Tibial nerve (tissue), 4 donors: ENCODE measurements at regions not wholly inside any gene's neighbourhood (a gene's known extent, or its start where the extent isn't known, plus 50 kb on each side); places are given as distances from the start of the nearest gene placed in this dataset.

Experiments used
- DNase-seq, 2 donors: peaks; one replicate each; pipeline ENCODE4 v3.0.0-alpha.2; 2019; ENCODE audit warnings: low spot score in 2 of 2
- H3K27ac ChIP-seq, 4 donors: fragments of 200-600 bp; sonication (generic) in 3 of 4; one replicate each; pipeline ENCODE4 v1.5.1; 2017 to 2019; ENCODE audit warnings: mild to moderate bottlenecking in 1 of 4
- H3K27me3 ChIP-seq, 2 donors: fragments of 200-600 bp; sonication (generic) in 1 of 2; one replicate each; pipeline versions ENCODE4 v1.5.1 to v1.6.0; 2017 to 2019
- H3K36me3 ChIP-seq, 3 donors: fragments of 200-600 bp; sonication (generic); one replicate each; pipeline ENCODE4 v1.5.1; 2018 to 2019
- H3K4me1 ChIP-seq, 4 donors: fragments of 200-600 bp; sonication (generic) in 3 of 4; one replicate each; pipeline ENCODE4 v1.5.1; 2017 to 2019
- H3K4me3 ChIP-seq, 4 donors: fragments of 200-600 bp; sonication (generic) in 3 of 4; one replicate each; pipeline ENCODE4 v1.5.1; 2017 to 2019; ENCODE audit warnings: mild to moderate bottlenecking in 1 of 4, moderate library complexity in 1 of 4
- H3K9me3 ChIP-seq, 4 donors: fragments of 200-600 bp; sonication (generic) in 3 of 4; one replicate each; pipeline ENCODE4 v1.5.1; 2017 to 2019
- EP300 ChIP-seq, 2 donors: sonication (generic); formaldehyde crosslinking; IDR thresholded peaks; one replicate each; pipeline ENCODE4 v1.6.1; 2017; ENCODE audit warnings: antibody characterized with exemption in 2 of 2, mild to moderate bottlenecking in 1 of 2
- POLR2A ChIP-seq, 2 donors: fragments of 450-650 bp; IDR thresholded peaks; one replicate each; pipeline ENCODE4 v1.6.1; 2017; ENCODE audit warnings: antibody characterized with exemption in 2 of 2, mild to moderate bottlenecking in 2 of 2, moderate library complexity in 2 of 2
- WGBS, 2 donors: methylation state at CpG; one replicate each; pipeline ENCODE4 v1.1.5; 2018; 5-methylcytosine and 5-hydroxymethylcytosine counted together
- TF ChIP-seq, protein P1 (sequence below), 5 experiments: fragments of 200-600 bp in 3 of 5; fragments of 450-650 bp in 2 of 5; sonication (generic) in 3 of 5; IDR thresholded peaks; one replicate each; pipeline ENCODE4 v1.5.1; 2016 to 2019; ENCODE audit warnings: antibody characterized with exemption in 5 of 5, mild to moderate bottlenecking in 3 of 5, moderate library complexity in 2 of 5

DNA sequence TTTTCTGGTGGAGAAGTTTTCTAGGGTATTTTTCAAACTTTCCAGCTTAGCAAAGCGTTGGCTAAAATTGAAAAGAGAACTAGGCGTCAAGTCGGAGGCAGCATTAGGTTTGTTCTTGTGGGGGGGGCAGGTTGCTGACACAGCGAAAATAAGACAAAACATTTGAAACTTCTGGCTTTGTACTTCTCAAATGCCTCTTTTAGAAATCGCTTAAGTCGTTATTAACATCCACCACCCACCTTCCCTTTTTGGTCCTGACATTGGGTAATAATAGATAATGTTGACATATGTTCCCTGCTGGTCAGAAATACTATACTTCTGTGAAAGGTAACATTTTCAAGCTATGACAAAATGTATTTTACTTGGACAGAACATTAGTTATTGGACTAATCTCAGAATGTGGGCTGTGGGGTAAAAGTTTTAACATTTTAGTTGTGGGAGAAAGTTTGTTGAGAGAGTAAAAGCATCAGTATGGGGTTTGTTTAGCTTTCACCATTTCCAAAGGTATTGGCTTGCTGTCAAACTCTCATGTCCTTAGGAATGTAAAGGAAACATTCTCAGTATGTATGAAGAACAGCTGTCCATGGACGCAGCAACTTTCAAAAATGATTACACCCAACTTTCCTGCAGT lies 88.1 kb upstream of the ZEB2 start:
- Histone ChIP-seq H3K27me3 (no peaks in the 10 kb centered on the region), H3K27ac (peak overlapping the region in 2 of 4 donors; percentile 72 to 73), H3K9me3 (no peaks in the 10 kb centered on the region), H3K36me3 (no peaks in the 10 kb centered on the region), H3K4me1 (no peaks in the 10 kb centered on the region), H3K4me3 (no peak overlapping the region)
- TF ChIP-seq EP300 (IDR thresholded peaks at IDR 0.05) = peak; percentile 59 to 69
- no peak for TF ChIP-seq POLR2A (IDR thresholded peaks at IDR 0.05)
- TF ChIP-seq, protein P1, sequence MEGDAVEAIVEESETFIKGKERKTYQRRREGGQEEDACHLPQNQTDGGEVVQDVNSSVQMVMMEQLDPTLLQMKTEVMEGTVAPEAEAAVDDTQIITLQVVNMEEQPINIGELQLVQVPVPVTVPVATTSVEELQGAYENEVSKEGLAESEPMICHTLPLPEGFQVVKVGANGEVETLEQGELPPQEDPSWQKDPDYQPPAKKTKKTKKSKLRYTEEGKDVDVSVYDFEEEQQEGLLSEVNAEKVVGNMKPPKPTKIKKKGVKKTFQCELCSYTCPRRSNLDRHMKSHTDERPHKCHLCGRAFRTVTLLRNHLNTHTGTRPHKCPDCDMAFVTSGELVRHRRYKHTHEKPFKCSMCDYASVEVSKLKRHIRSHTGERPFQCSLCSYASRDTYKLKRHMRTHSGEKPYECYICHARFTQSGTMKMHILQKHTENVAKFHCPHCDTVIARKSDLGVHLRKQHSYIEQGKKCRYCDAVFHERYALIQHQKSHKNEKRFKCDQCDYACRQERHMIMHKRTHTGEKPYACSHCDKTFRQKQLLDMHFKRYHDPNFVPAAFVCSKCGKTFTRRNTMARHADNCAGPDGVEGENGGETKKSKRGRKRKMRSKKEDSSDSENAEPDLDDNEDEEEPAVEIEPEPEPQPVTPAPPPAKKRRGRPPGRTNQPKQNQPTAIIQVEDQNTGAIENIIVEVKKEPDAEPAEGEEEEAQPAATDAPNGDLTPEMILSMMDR (IDR thresholded peaks at IDR 0.05) = no peak
- 57 to 64% methylated on average over 7 of the region's 7 CpGs for WGBS, 2 donors
- DNase-seq = peak; percentile 14 to 25

DNA sequence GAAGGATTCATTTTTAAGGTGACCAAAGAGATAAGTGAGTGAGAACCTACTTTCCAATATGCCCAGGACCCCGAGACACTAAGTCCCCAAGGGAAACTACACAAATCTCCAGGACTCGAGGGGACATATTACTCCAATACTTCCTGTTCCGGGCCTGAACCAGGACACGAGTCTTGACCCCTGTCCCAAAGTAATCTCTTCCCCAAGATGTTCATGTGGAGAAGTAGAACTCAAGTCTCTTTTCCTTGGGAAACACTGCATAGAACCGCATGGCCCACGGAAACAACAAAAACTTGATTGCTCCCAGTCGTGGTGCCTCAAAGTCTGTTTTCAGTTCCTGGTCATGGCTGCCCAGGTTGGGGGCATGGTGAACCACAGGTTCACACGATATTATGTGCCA lies 87.2 kb upstream of the ZEB2 start:
- 86 to 90% methylated on average over 8 of the region's 8 CpGs for WGBS, 2 donors
- Histone ChIP-seq H3K4me1 (no peaks in the 10 kb centered on the region), H3K27me3 (no peaks in the 10 kb centered on the region), H3K4me3 (no peak overlapping the region), H3K27ac (peak overlapping the region in 2 of 4 donors; percentile 47 to 73), H3K9me3 (no peaks in the 10 kb centered on the region), H3K36me3 (no peaks in the 10 kb centered on the region)
- TF ChIP-seq EP300 (IDR thresholded peaks at IDR 0.05) = no peak
- TF ChIP-seq, protein P1 (IDR thresholded peaks at IDR 0.05) = no peak
- no peak for DNase-seq

DNA sequence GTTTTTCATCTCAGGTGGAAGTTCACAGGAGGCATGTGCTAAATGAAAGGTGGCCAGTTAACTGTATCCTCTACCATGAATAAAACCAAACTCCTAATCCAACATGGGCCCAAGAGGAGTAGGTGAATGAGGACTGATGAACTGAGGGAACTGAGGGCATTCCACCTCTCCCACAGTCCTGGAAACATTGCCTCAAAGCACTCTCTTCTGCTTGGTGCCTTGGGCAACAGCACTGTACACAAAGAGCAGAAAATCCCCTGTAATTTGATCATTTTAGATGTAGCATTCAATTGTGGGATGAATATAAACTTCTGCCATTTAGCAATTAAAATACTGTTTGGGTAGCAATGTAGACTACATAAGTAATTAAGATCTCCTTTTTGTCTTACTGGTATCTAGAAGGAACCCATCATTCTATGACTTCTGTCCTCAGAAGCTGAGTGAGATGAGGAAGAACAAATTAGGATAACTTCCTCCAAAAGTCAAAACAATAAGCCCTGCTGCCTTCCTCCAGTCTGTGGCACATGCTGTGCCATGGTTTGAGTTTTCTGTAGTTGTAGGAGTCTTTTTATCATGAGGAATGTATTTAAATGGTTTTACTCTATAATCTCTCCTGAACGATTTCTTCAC lies 86.7 kb upstream of the ZEB2 start:
- TF ChIP-seq, protein P1 (IDR thresholded peaks at IDR 0.05) = no peak
- TF ChIP-seq EP300 (IDR thresholded peaks at IDR 0.05) (peak in 1 of 2 donors; percentile 12), POLR2A (IDR thresholded peaks at IDR 0.05) (no peak)
- Histone ChIP-seq H3K4me1 (no peaks in the 10 kb centered on the region), H3K27ac (peak overlapping the region in 2 of 4 donors; percentile 47 to 73), H3K36me3 (no peaks in the 10 kb centered on the region), H3K9me3 (no peaks in the 10 kb centered on the region), H3K4me3 (no peak overlapping the region), H3K27me3 (no peaks in the 10 kb centered on the region)
- no peak for DNase-seq
- 83 to 92% methylated on average over 1 of the region's 1 CpG for WGBS, 2 donors

DNA sequence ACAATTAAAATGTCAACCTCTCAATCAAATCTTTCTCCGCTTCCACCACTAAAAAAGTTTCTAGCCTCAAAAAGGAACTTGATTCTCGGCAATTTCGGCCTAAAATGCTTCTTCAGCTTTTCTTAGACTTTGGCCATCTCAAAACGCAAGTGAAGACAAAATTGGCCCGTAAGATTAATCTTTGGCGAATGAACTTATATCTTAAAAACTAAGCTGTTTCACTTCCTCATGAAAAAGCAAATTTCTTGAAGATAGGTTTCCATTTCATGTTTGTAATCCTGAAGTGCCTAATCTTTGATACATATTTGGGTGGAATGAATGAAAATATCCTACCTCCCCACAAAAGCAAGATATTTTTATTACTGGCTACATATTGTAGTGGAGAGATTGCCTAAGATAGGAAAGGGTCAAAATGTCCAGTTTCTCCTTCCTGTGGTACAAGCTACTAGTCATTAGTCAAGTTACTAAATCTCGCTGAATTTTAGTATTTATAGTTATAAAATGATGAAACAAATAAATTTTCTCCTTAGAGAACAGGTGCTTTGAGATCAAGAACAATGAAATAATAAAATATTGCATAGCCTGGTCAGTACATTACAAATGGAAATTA lies 85.4 kb upstream of the ZEB2 start:
- Histone ChIP-seq H3K27ac (peak overlapping the region in 3 of 4 donors; percentile 12 to 49 (median 25)), H3K36me3 (no peaks in the 10 kb centered on the region), H3K9me3 (no peaks in the 10 kb centered on the region), H3K27me3 (no peaks in the 10 kb centered on the region), H3K4me1 (no peaks in the 10 kb centered on the region), H3K4me3 (no peak overlapping the region)
- TF ChIP-seq, protein P1 (IDR thresholded peaks at IDR 0.05) = no peak
- peak in 1 of 2 donors; percentile 44 for TF ChIP-seq EP300 (IDR thresholded peaks at IDR 0.05)
- 86 to 87% methylated on average over 7 of the region's 7 CpGs for WGBS, 2 donors
- no peak for DNase-seq

DNA sequence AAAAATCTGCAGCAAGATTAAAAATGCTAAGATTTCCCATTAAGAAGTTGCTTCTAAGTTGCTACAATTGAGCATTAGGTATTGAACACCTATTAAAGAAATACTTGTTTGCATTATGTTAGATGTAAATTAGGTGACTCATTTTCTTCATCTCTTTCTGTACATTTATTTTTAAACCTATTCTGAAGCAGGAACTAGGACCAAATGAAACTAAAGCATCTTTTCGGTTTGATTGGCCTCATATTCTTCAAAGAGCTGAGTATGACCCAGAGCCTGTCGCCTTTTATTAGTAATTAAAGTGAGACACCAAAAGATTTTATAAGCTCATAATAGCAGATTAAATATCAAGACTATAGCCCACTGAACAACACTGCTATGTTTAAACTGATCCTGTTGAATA lies 83.4 kb upstream of the ZEB2 start:
- 81 to 87% methylated on average over 2 of the region's 2 CpGs for WGBS, 2 donors

More for the DNA sequence above, 83.4 kb upstream of the ZEB2 start:
- no peak for DNase-seq
- TF ChIP-seq POLR2A (IDR thresholded peaks at IDR 0.05) = no peak
- no peak for TF ChIP-seq EP300 (IDR thresholded peaks at IDR 0.05)
- TF ChIP-seq, protein P1 (IDR thresholded peaks at IDR 0.05) = no peak
- Histone ChIP-seq H3K27ac (no peak overlapping the region), H3K9me3 (no peaks in the 10 kb centered on the region), H3K36me3 (no peaks in the 10 kb centered on the region), H3K4me1 (no peaks in the 10 kb centered on the region), H3K27me3 (no peaks in the 10 kb centered on the region), H3K4me3 (no peak overlapping the region)
